Suprapubic skin (tissue), 4 donors: ENCODE measurements at regions not wholly inside any gene's neighbourhood (a gene's known extent, or its start where the extent isn't known, plus 50 kb on each side); places are given as distances from the start of the nearest gene placed in this dataset.

ENCODE experiments used
- CTCF ChIP-seq, 2 donors: fragments of 200-600 bp in 1 of 2; fragments of 450-650 bp in 1 of 2; sonication (generic) in 1 of 2; IDR thresholded peaks; one replicate each; pipeline ENCODE4 v1.5.1; 2016 to 2019; ENCODE audit warnings: antibody characterized with exemption in 2 of 2, mild to moderate bottlenecking in 1 of 2, moderate library complexity in 1 of 2
- EP300 ChIP-seq: sonication (generic); formaldehyde crosslinking; IDR thresholded peaks from one replicate; pipeline ENCODE4 v1.6.1; 2017; ENCODE audit warnings: antibody characterized with exemption
- POLR2A ChIP-seq, 2 donors: fragments of 450-650 bp; IDR thresholded peaks; one replicate each; pipeline ENCODE4 v1.6.1; 2017; ENCODE audit warnings: antibody characterized with exemption in 2 of 2, mild to moderate bottlenecking in 2 of 2, moderate library complexity in 2 of 2
- POLR2AphosphoS5 ChIP-seq, 3 donors: sonication (generic); formaldehyde crosslinking; IDR thresholded peaks; one replicate each; pipeline ENCODE4 v1.6.1; 2017; ENCODE audit warnings: antibody characterized with exemption in 3 of 3

GRCh38 chr5:148763996-148764395 lies 62.4 kb upstream of the ADRB2 start:
- TF ChIP-seq POLR2A (IDR thresholded peaks at IDR 0.05) (no peak), CTCF (IDR thresholded peaks at IDR 0.05) (no peak), POLR2AphosphoS5 (IDR thresholded peaks at IDR 0.05) (no peak), EP300 (no peak)
